HG02759 (cell line): ENCODE measurements at regions not wholly inside any gene's neighbourhood (a gene's known extent, or its start where the extent isn't known, plus 50 kb on each side); places are given as distances from the start of the nearest gene placed in this dataset.

Experiments
- ATAC-seq: cut with Tn5 transposase; IDR thresholded peaks from one replicate; pipeline ENCODE4 v1.9.1; 2021; ENCODE audit warnings: mild to moderate bottlenecking, moderate library complexity; ENCODE audit not compliant: unreplicated experiment

DNA sequence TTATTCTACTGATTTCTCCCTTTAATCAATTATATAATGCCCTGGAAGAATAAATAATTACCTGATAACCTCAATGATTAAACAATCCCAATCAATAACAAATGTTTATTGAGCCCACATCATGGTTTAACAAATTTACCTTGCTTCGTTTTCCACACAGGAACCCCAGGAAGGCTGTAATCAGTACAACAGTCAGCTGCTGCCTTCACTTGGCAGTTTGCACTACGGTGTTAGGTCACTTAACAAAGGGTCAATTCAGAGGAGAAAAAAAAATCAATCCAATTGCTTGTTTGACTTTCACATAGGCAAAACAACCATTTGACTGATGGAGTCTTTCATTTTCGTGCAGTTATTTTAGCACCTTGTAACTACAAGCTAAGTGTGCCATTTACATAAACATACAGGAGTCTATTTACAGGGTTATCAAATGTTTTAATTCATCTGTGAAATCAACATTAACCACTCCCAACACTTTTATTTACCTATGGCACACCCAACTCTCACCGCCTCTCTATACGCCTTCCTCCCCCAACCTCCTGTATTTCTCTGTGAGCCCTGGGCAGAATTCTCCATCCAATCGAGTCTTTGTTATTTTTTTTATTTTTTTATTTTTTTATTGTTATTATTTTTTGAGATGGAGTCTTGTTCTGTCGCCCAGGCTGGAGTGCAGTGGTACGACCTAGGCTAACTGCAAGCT, 140.4 kb upstream of the TAB2 start:
- no peak for ATAC-seq

- no peak for ATAC-seq
Observed at GRCh38 chr6:149179431-149179830, 138.1 kb upstream of the TAB2 start.

GRCh38 chr6:149181304-149181703, 136.2 kb upstream of the TAB2 start:
- ATAC-seq, result no peak

DNA sequence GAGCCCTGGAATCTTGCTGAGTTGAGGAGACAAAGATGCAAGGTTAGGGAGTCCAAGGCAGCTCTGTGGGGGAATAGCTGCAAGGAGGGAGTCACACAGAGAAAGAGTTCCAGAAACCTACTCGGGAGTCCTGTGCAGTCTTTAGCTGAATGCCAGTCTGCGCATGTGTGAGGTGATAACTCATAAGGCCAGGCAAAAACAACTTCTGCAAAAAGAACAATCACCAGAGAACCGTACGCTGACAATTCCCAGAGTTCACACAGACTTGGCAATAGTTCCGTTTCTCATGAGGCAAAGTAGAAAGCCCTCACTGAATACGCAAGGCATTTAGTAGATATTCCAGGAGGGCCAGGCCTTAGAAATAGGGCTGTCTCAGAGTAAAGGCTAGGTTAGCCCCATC, 135.2 kb upstream of the TAB2 start:
- no peak for ATAC-seq

DNA sequence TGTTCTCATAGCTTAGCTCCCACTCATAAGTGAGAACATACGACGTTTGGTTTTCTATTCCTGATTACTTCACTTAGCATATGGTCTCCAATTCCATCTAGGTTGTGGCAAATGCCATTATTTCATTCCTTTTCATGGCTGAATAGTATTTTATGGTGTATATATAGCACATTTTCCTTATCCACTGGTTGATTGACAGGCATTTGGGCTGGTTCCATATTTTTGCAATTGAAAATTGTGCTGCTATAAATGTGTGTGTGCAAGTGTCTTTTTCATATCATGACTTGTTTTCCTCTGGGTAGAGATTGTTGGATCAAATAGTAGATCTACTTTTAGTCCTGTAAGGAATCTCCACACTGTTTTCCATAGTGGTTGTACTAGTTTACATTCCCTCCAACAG, 133.0 kb upstream of the TAB2 start:
- no peak for ATAC-seq

DNA sequence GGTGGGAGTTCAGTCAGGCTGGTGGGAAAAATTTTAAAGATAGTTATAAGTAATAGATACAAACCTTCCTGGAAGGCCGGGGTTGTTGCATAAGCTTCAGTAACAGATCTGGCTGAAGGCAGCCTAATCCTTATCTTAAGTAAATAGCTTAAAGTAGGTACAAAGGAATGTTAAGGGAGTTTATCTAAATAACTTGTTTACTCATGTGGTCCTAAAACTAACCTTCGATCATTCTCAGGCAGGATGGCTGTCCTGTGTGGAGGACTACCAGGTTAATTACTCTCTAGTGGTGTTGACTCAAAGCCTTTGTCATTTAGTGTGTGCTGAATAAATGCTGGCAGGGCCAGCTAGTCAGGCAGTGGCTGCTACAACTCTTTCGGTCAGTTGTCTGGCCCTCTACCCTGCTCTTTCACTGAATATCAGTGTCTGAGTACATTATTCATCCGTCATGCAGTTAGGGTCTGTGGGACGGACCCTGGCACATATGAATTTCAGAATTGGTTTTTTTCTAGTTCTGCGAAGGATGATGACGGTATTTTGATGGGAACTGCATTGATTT, 131.6 kb upstream of the TAB2 start:
- ATAC-seq, result no peak

DNA sequence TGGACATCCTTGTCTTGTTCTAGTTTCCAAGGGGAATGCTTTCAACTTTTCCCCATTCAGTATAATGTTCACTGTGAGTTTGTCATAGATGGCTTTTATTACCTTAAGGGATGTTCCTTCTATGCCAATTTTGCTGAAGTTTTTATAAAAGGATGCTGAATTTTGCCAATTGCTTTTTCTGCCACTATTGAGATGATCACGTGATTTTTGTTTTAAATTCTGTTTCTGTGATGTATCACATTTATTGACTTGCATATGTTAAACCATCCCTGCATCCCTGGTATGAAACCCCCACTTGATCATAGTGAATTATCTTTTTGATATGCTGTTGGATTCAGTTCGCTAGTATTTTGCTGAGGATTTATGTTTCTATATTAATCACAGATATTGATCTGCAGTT, 130.6 kb upstream of the TAB2 start:
- no peak for ATAC-seq

DNA sequence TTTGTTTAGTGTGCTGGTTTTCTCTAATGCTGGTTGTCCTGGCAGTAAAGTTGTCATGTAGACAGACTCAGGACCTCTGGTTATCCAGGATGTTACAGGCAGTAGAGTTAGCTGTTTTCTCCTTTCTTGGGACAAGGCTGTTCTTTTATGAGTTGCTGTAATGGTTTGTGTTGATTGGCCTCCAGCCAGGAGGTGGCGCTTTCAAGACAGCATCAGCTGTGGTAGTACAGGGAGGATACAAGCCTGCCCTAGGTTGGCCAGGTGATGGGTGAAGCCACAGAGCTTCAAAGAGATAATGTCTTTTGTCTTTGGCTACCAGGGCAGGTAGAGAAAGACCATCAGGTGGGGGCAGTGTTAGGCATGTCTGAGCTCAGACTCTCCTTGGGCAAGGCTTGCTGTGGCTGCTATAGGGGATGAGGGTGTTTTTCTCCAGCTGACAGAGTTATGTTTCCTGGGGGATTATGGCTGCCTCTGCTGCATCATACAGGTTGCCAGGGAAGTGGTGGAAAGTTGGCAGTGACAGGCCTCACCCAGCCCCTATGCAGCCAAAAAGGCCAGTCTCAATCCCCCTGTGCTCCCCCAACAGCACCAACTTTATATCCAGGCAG, 127.2 kb upstream of the TAB2 start:
- peak; percentile 69 for ATAC-seq

DNA sequence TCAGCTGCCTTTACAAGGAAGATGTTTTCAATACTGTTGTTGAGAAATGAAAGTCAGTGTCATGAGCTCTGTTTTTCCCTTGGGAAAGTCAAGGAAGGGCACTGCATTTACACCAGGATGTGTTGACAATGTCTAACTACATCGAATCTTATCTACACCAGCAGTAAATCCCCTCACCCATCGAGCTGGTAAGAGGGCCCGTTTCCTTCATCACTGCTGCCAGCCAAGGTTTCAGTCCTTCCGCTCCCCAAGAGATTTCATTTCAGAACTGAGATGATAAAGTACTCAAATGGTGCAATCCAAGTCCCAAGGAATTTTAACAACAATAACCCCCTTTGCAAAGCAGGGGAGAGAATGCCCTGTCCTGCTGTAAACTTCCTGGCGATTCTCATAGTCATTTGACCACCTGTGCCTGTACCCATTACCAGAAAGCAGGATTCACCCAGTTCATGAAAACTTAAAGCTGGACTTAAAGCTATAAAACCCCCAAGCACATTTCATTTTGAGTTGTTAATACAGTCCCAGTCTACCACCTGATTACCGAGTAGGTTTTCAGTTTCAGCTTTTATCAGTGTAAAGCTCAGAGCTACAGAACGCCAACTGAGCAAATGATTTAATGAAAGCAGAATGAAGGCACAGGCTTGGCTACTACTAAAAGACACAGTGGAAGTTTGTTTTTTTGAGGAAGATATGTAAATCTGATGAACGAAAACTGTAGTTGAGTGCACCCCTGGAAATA, 122.5 kb upstream of the TAB2 start:
- ATAC-seq, result no peak

DNA sequence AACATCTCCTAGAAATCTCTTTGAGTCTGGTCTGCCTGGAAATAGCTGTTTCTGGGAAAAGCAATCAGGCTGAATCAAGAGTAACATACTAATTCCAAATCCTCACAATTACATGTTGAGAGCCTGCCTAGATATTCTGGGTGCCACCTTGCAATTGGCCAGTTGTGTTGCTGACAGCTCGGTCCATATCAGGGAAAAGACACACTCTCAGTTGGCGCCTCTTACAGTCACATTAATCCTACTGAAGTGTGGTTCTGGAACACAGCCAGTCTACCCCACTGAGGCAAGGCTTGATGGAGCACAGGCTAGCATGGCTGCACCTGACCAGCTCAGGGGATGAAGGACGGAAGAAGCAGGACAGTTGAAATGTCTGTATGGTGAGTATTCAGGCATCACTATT, 121.4 kb upstream of the TAB2 start:
- ATAC-seq, result no peak

DNA sequence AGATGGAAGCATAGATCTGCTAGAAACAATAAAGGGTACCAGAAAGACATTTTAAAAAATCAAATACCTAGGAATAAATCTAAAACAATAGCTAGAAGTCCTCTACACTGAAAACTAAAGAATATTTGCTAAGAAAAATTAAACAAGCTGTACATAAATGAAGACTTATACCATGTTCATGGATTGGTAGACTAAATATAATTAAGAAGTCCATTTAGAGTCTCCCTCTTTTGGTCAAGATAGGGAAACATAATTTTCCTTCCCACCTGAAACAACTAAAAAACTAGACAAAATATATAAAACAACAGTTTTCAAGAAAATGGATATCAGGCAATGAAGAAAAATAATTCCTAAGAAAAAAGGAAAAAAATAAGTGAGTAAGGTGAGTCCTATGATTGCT, 120.0 kb upstream of the TAB2 start:
- ATAC-seq, result no peak

DNA sequence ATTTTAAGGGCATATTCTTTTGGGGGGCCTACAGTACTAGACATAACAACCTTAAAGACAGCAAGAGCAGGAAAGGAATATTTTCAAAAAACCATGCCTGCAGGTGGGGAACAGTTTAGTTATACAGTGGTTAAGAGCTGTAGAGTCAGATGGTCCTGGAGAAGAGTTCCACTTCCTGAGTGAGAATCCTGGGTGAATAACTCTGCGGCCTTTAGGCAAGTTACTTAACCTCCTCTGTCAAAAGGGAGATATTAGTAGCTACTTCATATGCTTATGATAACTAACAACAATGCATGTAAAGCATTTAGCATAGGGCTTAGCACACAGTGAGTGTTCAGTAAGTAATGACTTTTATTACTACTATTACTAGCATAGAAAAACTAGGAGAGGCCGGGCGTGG, 119.2 kb upstream of the TAB2 start:
- no peak for ATAC-seq

DNA sequence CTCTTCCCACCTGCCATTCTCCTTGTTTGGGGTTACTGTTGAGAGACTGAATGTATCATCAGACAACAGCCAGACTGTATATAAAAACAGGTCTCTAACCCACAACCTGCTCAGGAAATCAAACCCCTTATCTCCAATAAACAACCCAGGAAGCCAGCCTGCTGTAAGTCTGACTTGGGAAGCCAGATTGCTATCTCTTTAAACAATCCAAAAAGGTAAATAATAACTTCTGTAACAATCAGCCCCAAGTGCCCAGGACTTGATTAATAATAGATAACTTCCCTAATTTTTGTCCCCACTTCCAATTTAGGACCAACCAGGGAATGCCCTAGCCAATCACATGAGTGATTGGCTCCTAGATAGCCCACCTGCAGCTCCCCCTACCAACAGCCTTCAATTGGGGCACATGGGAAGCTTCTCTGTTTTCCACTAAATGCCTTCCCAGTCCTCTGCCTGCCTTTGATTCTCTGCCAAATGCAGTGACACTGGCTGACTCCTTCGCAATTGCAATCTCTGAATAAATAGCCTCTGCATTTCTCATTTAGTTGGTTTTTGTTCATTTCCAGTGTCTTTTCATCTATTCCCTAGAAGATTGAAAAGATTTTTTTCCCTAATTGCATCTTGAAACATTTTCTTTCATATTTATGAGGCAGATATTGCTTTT, 117.1 kb upstream of the TAB2 start:
- ATAC-seq, result no peak

- ATAC-seq, result no peak
Observed at GRCh38 chr6:149201068-149201655, 116.3 kb upstream of the TAB2 start.

GRCh38 chr6:149202100-149202499, 115.4 kb upstream of the TAB2 start:
- ATAC-seq, result no peak

- ATAC-seq, result no peak
Observed at GRCh38 chr6:149202952-149203351, 114.6 kb upstream of the TAB2 start.

- ATAC-seq, result no peak
Observed at GRCh38 chr6:149203509-149203908, 114.0 kb upstream of the TAB2 start.

GRCh38 chr6:149208134-149208601, 109.3 kb upstream of the TAB2 start:
- no peak for ATAC-seq

- ATAC-seq, result no peak
Observed at GRCh38 chr6:149209871-149210775, 107.4 kb upstream of the TAB2 start.

DNA sequence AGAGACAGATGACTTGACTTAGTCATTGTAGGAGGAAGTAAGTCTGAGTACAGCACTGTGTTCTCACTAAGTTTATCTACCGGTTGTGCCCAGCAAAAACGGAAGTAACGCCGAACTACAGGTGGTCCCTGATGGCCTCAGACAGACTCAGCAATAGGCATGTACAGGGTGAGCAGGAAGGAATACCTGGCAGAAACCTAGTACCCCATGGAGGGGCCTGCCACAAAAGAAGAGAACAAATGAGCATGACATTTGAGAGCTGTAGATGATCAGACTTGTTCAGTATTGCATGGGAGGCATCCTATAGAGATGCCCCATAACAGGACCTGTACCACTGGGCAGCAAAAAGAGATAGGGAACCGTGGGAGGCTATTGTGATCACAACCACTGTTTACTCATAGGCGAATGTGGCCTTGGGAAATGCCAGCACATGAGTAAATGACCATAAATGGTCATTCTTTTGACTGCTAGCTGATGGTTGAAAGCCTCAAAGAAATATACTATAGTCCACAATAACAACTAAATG, 106.4 kb upstream of the TAB2 start:
- ATAC-seq, result peak; percentile 69
